T-helper 2 cell (primary cell): ENCODE measurements at regions not wholly inside any gene's neighbourhood (a gene's known extent, or its start where the extent isn't known, plus 50 kb on each side); places are given as distances from the start of the nearest gene placed in this dataset.
"Not testable (repeated sequence)": the region's sequence is repeated elsewhere in the genome, so short reads cannot be mapped to it uniquely, and the experiment has no call there.

ENCODE experiments used
- DNase-seq, 5 experiments: peaks; one replicate each; pipeline versions ENCODE4 v3.0.0 to v3.0.0-alpha.2; 2012 to 2022

GRCh38 chr17:53483704-53484103, 339.0 kb upstream of the KIF2B start:
- no peak for DNase-seq

- DNase-seq: no peak
Measured at GRCh38 chr17:53475002-53475401, 347.7 kb upstream of the KIF2B start.

- DNase-seq: no peak
Measured at GRCh38 chr17:53472586-53472985, 350.1 kb upstream of the KIF2B start.

GRCh38 chr17:53471514-53471913, 351.2 kb upstream of the KIF2B start:
- DNase-seq: no peak

DNA sequence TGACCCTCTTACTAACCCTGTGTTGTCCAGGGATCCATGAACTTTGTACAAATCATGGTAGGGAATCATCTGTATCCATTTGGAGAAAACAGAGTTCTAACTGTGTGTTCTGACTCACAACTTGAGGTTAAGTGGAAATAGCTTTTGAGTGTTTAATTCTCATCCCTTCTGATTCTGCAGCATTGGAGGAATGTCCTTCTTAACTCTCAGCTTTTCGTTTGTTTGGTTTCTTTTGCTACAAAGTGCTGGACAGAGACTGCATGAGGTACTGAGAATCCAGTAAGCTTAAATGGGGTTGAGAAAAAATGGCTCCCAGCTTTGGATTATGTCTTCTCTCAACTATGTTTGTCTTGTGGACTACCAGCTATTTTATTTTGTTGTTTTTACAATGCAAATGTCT, 352.1 kb upstream of the KIF2B start:
- DNase-seq: no peak

DNA sequence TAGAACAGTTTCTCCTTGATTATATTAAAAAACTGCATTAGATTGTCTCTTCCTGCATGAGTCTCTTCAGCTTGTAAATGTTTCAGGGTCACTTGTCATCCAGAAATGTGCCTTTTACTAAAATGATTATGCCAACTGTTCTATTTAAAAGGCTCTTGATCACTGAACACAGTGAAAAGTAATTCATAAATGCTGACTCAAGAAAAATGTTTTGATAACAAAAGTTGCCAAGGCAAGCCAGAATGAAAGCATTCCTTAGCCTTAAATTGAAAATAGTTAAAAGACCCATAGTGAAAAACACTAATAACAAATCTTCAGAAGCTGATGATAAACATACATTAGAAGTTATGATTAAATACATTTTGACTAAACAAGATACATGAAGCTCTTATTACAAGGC, 356.0 kb upstream of the KIF2B start:
- no peak for DNase-seq

GRCh38 chr17:53464396-53464795, 358.3 kb upstream of the KIF2B start:
- not testable (repeated sequence) for DNase-seq

- DNase-seq: no peak
Measured at GRCh38 chr17:53463363-53463762, 359.4 kb upstream of the KIF2B start.

DNA sequence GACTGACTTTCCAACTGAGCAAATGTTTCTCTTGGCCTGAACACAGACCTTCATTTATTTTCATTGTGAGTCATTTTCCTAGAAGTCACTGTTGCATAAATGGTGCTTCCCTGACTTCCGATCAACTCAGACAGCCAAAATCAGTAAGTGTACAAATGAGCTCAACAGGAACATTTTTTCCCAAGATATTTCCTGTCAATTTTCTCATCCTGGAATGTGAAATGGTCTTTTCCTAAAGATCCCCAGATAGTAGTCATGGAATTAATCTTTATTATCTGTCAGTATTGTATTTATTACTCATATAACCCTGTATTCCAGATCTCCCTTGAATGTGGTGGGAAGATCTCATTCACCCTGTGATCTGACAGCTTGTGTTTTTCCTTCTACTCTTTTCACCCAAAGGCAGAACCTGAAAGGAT, 360.3 kb upstream of the KIF2B start:
- DNase-seq: no peak

DNA sequence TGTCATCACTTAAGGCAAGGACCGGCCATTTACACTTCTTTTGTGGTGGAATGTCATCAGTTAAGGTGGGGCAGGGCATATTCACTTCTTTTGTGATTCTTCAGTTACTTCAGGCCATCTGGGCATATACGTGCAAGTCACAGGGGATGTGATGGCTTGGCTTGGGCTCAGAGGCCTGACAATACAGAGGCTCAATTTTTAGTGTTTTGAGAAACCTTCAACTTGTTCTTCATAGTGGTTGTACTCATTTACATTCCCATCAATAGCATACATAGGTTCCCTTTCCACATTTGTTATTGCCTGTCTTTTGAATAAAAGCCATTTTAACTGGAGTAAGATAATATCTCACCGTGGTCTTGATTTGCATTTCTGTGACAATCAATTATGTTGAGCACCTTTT, 366.8 kb upstream of the KIF2B start:
- DNase-seq: not testable (repeated sequence)

GRCh38 chr17:53454337-53454736, 368.4 kb upstream of the KIF2B start:
- DNase-seq: no peak

DNA sequence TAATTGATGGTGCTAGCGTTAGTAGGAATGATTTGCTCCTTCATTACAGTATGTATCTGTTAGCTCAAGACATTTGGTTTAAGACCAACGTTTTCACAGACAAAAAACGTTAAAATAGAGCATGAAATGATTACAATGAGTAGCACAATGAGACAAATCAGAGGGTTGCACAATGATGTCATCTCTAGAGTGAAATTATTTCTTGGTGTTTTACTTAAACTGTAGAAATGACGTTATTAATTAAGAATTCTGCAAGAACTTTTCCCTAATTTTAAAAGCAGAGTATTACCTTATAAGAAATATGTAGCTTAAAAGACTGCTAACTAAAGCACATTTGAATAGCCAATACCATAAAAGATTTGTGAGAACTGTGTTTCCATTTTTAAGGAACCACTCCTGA, 373.4 kb upstream of the KIF2B start:
- DNase-seq: no peak

DNA sequence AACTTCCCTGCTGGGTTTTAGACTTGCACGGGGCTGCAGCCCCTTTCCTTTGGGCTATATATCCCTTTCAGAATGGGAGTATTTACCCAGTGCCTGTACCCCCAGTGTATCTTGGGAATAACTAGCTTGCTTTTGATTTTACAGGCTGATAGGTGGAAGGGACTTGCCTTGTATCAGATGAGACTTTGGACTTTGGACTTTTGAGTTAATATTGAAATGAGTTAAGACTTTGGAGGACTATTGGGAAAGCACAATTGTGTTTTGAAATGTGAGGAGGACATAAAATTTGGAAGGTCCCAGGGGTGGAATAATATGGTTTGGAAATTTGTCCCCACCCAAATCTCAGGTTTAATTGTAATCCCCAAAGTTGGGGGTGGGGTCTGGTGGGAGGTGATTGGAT, 393.8 kb upstream of the KIF2B start:
- no peak for DNase-seq

- no peak for DNase-seq
Measured at GRCh38 chr17:53426505-53426904, 396.2 kb upstream of the KIF2B start.

DNA sequence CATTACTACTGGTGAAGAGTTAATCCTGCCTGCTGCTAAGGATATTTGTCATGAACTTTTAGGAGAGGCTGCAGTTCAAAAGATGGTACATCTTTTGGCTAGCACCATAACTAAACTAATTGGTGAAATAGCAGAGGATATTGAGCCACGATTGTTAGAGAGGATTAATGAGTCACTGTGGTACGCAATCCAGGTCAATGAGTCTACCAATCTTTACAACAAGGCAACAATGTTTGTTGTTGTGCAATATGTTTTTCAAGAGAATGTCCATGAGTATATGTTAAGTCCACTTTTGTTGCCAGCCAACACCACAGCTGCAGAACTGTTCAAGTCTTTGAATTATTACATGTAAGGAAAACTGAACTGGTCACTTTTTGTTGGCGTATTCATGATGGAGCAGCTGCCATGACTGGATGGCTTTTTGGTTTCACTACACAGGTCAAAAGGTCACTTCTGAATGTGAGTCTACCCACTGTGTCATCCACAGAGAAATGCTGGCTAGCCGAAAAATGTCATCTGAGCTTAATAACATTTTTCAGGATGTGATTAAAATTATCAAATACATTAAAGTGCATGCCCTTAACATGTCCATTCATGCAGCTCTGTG, 402.6 kb upstream of the KIF2B start:
- DNase-seq: no peak

DNA sequence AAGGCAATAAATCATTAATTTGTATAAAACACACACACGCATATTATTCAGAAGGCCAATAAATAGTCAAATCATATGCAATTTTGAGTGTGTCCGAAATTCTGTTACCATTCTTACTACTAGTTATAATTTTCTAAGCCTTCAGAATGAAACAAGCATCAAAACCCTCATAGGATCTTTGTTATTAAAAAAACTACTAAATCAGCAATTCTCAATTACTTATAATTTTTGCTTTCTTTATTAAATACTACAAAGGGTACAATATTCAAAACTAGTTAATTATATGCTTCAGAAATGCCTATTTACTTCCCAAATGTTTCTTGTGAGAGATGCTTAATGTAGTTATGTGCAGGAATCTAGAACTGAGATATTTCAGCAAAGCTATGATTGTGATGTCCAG, 413.1 kb upstream of the KIF2B start:
- DNase-seq: no peak

GRCh38 chr17:53406907-53407306, 415.8 kb upstream of the KIF2B start:
- no peak for DNase-seq

DNA sequence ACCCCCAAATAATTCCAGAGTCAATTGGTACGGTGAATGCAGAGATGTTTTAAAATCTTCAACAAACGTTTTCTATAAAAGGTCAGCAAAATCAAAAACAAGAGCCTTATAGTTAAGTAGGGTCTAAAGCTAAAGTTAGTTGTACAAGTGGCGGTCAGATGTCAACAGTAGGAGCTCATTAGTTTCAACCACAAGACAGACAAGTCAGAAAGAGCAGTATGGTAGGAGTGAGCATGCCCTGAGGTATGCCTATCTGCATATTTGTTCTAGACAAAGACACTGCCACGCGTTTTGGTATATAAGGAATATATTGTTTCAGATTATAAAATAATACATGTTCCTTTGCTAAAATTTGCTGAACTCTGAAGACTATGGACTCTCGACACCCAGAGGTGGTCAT, 431.5 kb upstream of the KIF2B start:
- no peak for DNase-seq

DNA sequence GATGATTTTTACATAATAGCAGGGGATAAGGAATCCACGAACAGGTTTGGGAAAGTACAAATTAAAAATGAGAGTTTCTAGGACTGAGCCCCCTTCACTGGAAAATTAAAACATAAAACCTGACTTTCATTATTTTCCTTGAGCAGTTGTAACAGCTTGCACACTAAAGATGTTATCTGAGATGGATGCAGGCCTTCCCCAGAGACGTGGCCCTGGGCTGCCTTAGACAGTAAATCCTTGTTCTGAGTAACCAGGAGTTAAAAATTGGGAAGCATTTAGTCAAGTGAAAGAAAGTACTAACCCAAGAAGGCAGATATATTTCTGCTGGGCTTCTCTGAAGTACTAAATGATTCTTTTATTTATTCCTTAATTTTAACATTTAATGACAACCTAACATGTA, 432.2 kb upstream of the KIF2B start:
- no peak for DNase-seq

DNA sequence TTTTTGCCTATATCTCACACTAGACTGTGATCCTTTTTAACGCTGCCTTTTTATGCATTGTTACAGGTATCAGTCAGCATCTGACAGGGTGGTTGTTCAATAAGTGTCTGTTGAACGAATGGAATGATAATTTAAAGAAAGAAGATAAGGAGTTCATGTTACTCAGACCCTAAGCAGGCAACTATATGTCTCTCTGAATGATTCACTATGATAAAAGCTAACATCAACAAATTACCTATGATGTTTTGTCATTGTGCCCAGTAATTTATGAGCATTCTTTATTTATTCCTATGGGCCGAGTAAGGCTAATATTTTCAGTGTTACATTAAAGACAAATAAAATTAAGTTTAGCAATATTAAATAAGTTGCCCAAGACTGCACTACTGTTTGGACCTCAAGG, 435.0 kb upstream of the KIF2B start:
- DNase-seq: no peak

DNA sequence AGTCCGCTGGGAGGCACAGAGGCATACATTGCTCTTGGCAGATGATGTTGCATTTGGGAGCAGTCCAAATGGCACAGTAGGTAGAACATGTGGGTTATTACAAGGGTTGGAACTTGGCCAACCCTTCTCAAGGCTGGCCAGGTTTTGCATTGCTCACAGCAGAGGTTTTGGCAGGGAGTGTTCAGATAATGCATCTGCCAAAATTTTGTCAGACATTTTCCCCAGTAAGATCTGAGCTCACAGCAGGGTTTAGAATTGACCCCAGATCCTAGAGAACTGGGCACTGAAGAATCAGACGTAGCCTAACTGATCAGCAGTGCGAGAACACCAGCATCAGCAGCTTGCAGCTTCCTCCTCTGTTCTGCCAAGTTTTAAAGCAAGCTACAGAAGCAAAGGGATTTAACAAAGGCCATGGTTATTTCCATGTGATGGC, 468.8 kb upstream of the KIF2B start:
- DNase-seq: no peak

DNA sequence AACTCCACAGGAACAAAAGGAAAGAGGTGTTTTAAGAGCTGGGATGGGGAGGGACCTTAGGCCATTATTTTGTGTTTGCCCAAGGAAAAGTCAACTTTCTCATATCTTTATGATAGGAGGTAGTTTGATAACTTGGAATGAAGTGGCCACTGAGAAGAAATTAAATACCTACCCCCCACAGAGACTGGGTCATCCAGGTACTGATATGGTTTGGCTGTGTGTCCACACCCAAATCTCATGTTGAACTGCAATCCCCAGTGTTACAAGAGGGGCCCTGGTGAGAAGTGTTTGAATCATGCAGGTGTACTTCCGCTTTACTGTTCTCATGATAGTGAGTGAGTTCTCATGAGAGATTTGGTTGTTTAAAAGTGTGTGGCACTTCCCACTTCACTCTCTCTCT, 477.9 kb upstream of the KIF2B start:
- DNase-seq: no peak

DNA sequence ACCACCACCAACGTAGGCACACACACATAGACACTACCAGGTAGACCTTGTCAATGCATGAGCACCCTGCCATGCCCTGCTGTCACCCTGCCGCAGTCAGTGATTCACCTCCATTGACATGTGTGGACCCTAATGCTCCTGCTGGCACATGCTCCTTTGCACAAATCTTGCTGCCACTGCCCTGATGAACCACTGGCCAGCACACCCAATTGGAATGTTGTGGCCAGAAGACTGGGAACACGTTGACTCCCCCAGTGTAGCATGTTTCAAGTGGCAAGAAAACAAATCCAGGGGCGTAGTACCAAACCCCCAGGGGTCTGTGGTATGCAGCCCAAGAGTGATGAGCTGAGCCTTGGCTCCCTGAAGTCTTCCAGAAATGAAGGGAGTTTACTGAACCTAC, 486.4 kb upstream of the KIF2B start:
- DNase-seq: no peak

DNA sequence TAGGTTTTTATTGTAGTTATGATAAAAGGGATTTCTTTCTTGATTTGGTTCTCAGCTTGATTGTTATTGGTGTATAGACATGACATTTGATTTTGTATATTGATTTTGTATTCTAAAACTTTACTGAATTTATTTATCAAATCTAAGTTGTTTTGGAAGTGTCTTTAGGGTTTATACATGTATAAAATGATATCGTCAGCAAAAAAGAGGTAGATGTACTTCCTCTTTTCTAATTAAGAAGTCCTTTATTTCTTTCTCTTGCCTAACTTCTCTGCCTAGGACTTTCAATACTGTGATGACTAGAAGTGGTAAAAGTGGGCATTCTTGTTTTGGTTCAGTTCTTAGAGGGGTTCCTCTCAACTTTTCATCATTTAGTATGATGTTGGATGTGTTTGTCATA, 487.3 kb upstream of the KIF2B start:
- no peak for DNase-seq

DNA sequence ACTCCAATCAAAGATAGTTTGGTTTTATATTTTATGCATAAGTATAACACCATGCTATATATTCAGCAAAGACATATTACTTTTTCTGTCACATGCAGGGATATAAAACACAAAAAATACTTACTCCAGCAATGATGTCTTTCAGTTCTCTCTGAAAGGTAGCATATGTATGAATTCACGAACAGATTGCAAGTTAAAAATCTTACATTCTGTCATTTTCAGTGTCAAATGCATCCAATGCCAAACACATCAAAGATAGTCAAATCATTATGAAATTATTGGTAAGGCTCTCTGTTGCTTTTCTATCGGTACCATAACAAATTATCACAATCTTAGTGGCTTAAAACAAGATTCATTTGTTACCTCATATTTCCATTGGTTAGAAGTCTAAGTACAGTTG, 492.0 kb upstream of the KIF2B start:
- no peak for DNase-seq

DNA sequence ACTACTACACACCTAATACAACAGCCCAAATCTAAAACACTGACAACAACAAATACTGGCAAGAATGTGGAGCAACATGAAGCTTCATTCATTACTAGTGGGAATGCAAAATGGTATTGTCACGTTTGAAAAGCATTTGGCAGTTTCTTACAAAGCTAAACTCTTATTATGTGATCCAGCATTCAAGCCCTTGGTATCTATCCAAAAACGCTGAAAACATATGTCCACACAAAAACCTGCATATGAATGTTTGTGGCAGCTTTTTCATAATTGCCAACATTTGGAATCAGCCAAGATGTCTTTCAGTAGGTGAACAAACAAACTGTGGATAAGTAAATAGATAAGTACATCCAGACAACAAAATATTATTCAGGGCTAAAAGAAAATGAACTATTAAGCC, 501.1 kb upstream of the KIF2B start:
- DNase-seq: no peak
